Tibial nerve (tissue), 4 donors: ENCODE measurements at regions not wholly inside any gene's neighbourhood (a gene's known extent, or its start where the extent isn't known, plus 50 kb on each side); places are given as distances from the start of the nearest gene placed in this dataset.

ENCODE experiments used
- DNase-seq, 2 donors: peaks; one replicate each; pipeline ENCODE4 v3.0.0-alpha.2; 2019; ENCODE audit warnings: low spot score in 2 of 2
- H3K27ac ChIP-seq, 4 donors: fragments of 200-600 bp; sonication (generic) in 3 of 4; one replicate each; pipeline ENCODE4 v1.5.1; 2017 to 2019; ENCODE audit warnings: mild to moderate bottlenecking in 1 of 4
- H3K27me3 ChIP-seq, 2 donors: fragments of 200-600 bp; sonication (generic) in 1 of 2; one replicate each; pipeline versions ENCODE4 v1.5.1 to v1.6.0; 2017 to 2019
- H3K36me3 ChIP-seq, 3 donors: fragments of 200-600 bp; sonication (generic); one replicate each; pipeline ENCODE4 v1.5.1; 2018 to 2019
- H3K4me1 ChIP-seq, 4 donors: fragments of 200-600 bp; sonication (generic) in 3 of 4; one replicate each; pipeline ENCODE4 v1.5.1; 2017 to 2019
- H3K4me3 ChIP-seq, 4 donors: fragments of 200-600 bp; sonication (generic) in 3 of 4; one replicate each; pipeline ENCODE4 v1.5.1; 2017 to 2019; ENCODE audit warnings: mild to moderate bottlenecking in 1 of 4, moderate library complexity in 1 of 4
- H3K9me3 ChIP-seq, 4 donors: fragments of 200-600 bp; sonication (generic) in 3 of 4; one replicate each; pipeline ENCODE4 v1.5.1; 2017 to 2019
- EP300 ChIP-seq, 2 donors: sonication (generic); formaldehyde crosslinking; IDR thresholded peaks; one replicate each; pipeline ENCODE4 v1.6.1; 2017; ENCODE audit warnings: antibody characterized with exemption in 2 of 2, mild to moderate bottlenecking in 1 of 2
- POLR2A ChIP-seq, 2 donors: fragments of 450-650 bp; IDR thresholded peaks; one replicate each; pipeline ENCODE4 v1.6.1; 2017; ENCODE audit warnings: antibody characterized with exemption in 2 of 2, mild to moderate bottlenecking in 2 of 2, moderate library complexity in 2 of 2
- WGBS, 2 donors: methylation state at CpG; one replicate each; pipeline ENCODE4 v1.1.5; 2018; 5-methylcytosine and 5-hydroxymethylcytosine counted together
- TF ChIP-seq, protein P1 (sequence below), 5 experiments: fragments of 200-600 bp in 3 of 5; fragments of 450-650 bp in 2 of 5; sonication (generic) in 3 of 5; IDR thresholded peaks; one replicate each; pipeline ENCODE4 v1.5.1; 2016 to 2019; ENCODE audit warnings: antibody characterized with exemption in 5 of 5, mild to moderate bottlenecking in 3 of 5, moderate library complexity in 2 of 5

DNA sequence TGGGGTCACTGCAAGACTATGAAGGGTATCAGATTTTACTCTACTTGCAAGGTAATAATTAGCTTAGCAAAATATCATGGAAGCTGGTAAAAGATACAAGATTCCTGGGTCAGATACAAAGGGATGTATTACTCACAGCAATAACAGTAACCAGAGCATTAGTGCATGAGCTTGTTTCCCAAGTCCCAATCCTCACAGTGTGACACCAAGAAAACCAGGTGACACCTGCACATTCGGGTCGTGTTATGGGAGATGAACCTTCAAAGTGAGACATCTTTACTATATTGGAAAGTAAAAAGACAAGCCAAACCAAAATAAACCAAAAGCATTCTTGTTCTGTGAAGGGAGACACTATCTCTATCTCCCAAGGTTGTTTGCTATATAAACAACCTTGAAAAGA is 528.7 kb upstream of the TGFBR2 start:
- Histone ChIP-seq H3K27ac (no peak overlapping the region), H3K27me3 (no peaks in the 10 kb centered on the region), H3K4me3 (no peak overlapping the region), H3K36me3 (no peaks in the 10 kb centered on the region), H3K9me3 (peaks cover 0 to 8% (median 0%) of the 10 kb centered on the region in 4 donors), H3K4me1 (no peaks in the 10 kb centered on the region)
- WGBS, 2 donors = 87 to 94% methylated on average over 2 of the region's 2 CpGs
- no peak for DNase-seq
- no peak for TF ChIP-seq POLR2A (IDR thresholded peaks at IDR 0.05)
- TF ChIP-seq EP300 (IDR thresholded peaks at IDR 0.05) = no peak
- TF ChIP-seq, protein P1, sequence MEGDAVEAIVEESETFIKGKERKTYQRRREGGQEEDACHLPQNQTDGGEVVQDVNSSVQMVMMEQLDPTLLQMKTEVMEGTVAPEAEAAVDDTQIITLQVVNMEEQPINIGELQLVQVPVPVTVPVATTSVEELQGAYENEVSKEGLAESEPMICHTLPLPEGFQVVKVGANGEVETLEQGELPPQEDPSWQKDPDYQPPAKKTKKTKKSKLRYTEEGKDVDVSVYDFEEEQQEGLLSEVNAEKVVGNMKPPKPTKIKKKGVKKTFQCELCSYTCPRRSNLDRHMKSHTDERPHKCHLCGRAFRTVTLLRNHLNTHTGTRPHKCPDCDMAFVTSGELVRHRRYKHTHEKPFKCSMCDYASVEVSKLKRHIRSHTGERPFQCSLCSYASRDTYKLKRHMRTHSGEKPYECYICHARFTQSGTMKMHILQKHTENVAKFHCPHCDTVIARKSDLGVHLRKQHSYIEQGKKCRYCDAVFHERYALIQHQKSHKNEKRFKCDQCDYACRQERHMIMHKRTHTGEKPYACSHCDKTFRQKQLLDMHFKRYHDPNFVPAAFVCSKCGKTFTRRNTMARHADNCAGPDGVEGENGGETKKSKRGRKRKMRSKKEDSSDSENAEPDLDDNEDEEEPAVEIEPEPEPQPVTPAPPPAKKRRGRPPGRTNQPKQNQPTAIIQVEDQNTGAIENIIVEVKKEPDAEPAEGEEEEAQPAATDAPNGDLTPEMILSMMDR (IDR thresholded peaks at IDR 0.05) = no peak

DNA sequence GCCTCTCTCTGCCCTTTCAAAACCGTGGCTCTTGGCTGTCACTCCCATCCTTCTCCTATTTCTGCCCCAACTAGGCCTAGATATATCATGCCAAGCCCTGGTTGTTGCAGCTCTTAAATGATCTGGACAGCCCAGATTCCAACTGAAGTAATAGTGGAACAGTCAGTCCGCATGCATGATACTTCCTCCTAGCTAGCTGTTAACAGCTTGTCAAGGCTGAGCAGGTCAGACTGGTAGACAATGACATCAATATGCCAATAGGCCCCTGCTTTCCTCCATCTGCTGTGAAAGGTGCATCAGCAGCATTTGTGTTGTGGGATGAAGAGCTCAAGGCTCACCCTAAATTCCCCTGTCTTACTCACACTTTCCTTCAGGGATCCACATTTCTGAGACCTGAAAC is 527.7 kb upstream of the TGFBR2 start:
- H3K9me3 ChIP-seq = peaks cover 0 to 8% (median 0%) of the 10 kb centered on the region in 4 donors
- H3K36me3 ChIP-seq = no peaks in the 10 kb centered on the region
- no peak overlapping the region for H3K4me3 ChIP-seq
- no peaks in the 10 kb centered on the region for H3K27me3 ChIP-seq
- no peaks in the 10 kb centered on the region for H3K4me1 ChIP-seq
- DNase-seq = no peak
- WGBS, 2 donors = 56 to 66% methylated on average over 2 of the region's 2 CpGs
- TF ChIP-seq, protein P1 (IDR thresholded peaks at IDR 0.05) = no peak
- TF ChIP-seq EP300 (IDR thresholded peaks at IDR 0.05) = no peak
- TF ChIP-seq POLR2A (IDR thresholded peaks at IDR 0.05) = no peak
- no peak overlapping the region for H3K27ac ChIP-seq

DNA sequence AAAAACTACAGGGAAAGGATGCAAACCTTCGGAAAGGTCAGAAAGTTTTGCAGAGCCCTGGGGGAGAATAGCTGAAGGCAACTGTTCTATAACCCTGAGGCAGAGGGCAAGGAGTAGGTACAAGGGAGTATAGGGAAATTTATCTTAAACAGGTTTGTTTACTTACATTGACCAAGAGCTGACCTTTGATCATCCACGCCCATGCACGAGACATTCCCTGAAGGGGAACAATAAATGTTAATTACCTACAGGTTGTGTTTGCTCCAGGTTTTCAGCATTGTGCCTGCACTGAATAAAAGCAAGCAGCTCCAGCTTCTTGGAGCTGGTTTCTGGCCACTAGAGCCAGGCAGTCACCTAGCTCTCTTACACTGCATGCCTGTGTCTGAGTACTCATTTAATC is 524.5 kb upstream of the TGFBR2 start:
- no peak for DNase-seq
- no peak overlapping the region for H3K4me3 ChIP-seq
- H3K27ac ChIP-seq = no peak overlapping the region
- TF ChIP-seq POLR2A (IDR thresholded peaks at IDR 0.05) (no peak), EP300 (IDR thresholded peaks at IDR 0.05) (no peak)
- TF ChIP-seq, protein P1 (IDR thresholded peaks at IDR 0.05) = no peak
- H3K36me3 ChIP-seq = no peaks in the 10 kb centered on the region
- 73 to 79% methylated on average over 3 of the region's 3 CpGs for WGBS, 2 donors
- H3K4me1 ChIP-seq = no peaks in the 10 kb centered on the region
- H3K27me3 ChIP-seq = no peaks in the 10 kb centered on the region
- no peaks in the 10 kb centered on the region for H3K9me3 ChIP-seq

DNA sequence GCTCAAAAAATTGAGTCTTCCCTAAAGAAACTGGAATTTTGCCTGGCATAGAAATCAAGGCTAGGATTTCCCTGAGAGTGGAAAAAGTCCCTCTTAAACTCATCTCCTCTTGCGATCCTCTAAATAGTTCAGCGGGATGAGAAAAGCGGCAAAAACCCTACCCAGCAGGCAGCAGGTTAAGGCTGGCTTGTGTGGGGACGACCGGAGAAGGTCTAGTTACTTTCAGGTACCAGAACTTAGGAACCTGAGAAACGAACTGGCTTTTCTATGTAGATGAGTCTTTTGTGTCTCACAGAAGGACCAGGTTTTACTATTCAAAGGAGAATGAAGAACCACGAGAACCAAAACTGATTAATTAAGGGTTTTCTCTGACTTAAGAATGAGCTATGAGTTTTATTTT is 523.7 kb upstream of the TGFBR2 start:
- H3K27ac ChIP-seq = no peak overlapping the region
- H3K27me3 ChIP-seq = no peaks in the 10 kb centered on the region
- no peaks in the 10 kb centered on the region for H3K4me1 ChIP-seq
- DNase-seq = no peak
- no peaks in the 10 kb centered on the region for H3K9me3 ChIP-seq
- TF ChIP-seq EP300 (IDR thresholded peaks at IDR 0.05) = no peak
- TF ChIP-seq, protein P1 (IDR thresholded peaks at IDR 0.05) = no peak
- TF ChIP-seq POLR2A (IDR thresholded peaks at IDR 0.05) = no peak
- 80 to 85% methylated on average over 7 of the region's 7 CpGs for WGBS, 2 donors
- no peaks in the 10 kb centered on the region for H3K36me3 ChIP-seq
- no peak overlapping the region for H3K4me3 ChIP-seq

DNA sequence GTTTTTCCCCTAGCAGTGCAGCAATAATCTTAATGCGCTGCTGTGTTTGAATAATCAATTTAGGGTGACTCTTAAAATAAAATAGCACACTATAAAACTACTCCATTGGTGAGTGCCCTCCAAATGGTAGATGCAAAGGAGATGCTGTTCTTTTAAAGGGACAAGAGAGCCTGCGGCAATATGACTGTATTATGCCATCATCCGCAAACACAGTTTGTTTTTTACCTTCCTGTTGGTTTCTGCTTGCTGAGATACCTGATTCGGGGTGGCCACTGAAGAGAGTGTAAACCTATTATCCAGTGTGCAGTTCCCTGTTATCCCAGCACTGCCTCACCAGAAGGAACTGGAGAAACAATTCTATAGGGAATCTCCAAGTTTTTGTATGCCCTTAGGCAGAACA is 523.1 kb upstream of the TGFBR2 start:
- no peak for DNase-seq
- WGBS, 2 donors = 79 to 87% methylated on average over 4 of the region's 4 CpGs
- Histone ChIP-seq H3K27ac (no peak overlapping the region), H3K36me3 (no peaks in the 10 kb centered on the region), H3K27me3 (no peaks in the 10 kb centered on the region), H3K4me1 (no peaks in the 10 kb centered on the region), H3K9me3 (no peaks in the 10 kb centered on the region), H3K4me3 (no peak overlapping the region)
- TF ChIP-seq EP300 (IDR thresholded peaks at IDR 0.05) = no peak
- TF ChIP-seq POLR2A (IDR thresholded peaks at IDR 0.05) = no peak
- TF ChIP-seq, protein P1 (IDR thresholded peaks at IDR 0.05) = no peak
